ENCODE measurements at regions not wholly inside any gene's neighbourhood (a gene's known extent, or its start where the extent isn't known, plus 50 kb on each side); places are given as distances from the start of the nearest gene placed in this dataset.
A peak's percentile ranks its signal among the peaks of the same experiment; 100 is the strongest.

- DNase-seq = no peak
These were observed 316.8 kb downstream of the PIK3C3 start for GRCh38 chr18:42271647-42272414.

GRCh38 chr18:42274488-42275137 is 319.6 kb downstream of the PIK3C3 start:
- DNase-seq = no peak

GRCh38 chr18:42275138-42275535 is 320.1 kb downstream of the PIK3C3 start:
- no peak for DNase-seq

GRCh38 chr18:42275949-42276730 is 321.1 kb downstream of the PIK3C3 start:
- no peak for DNase-seq

GRCh38 chr18:42281124-42281523 is 326.1 kb downstream of the PIK3C3 start:
- DNase-seq = no peak

- no peak for DNase-seq
These were observed 326.8 kb downstream of the PIK3C3 start for GRCh38 chr18:42281851-42282250.

- no peak for DNase-seq
These were observed 332.0 kb downstream of the PIK3C3 start for GRCh38 chr18:42287047-42287446.

GRCh38 chr18:42288129-42288528 is 333.1 kb downstream of the PIK3C3 start:
- DNase-seq = no peak

- DNase-seq = no peak
These were observed 334.5 kb downstream of the PIK3C3 start for GRCh38 chr18:42289526-42289925.

GRCh38 chr18:42290318-42291307 is 335.6 kb downstream of the PIK3C3 start:
- no peak for DNase-seq

- no peak for DNase-seq
These were observed 337.6 kb downstream of the PIK3C3 start for GRCh38 chr18:42292654-42293053.

- no peak for DNase-seq
These were observed 341.2 kb downstream of the PIK3C3 start for GRCh38 chr18:42296192-42296591.

- DNase-seq = no peak
These were observed 341.7 kb downstream of the PIK3C3 start for GRCh38 chr18:42296723-42297122.

GRCh38 chr18:42298759-42299675 is 344.0 kb downstream of the PIK3C3 start:
- DNase-seq = peak; percentile 59

GRCh38 chr18:42305869-42306593 is 351.0 kb downstream of the PIK3C3 start:
- DNase-seq = no peak

- DNase-seq = no peak
These were observed 351.6 kb downstream of the PIK3C3 start for GRCh38 chr18:42306594-42306980.

- no peak for DNase-seq
These were observed 355.9 kb downstream of the PIK3C3 start for GRCh38 chr18:42310956-42311355.

GRCh38 chr18:42326752-42327151 is 371.7 kb downstream of the PIK3C3 start:
- DNase-seq = no peak

- DNase-seq = no peak
These were observed 373.9 kb downstream of the PIK3C3 start for GRCh38 chr18:42328931-42329330.

- no peak for DNase-seq
These were observed 375.3 kb downstream of the PIK3C3 start for GRCh38 chr18:42330296-42330695.

GRCh38 chr18:42333558-42333957 is 378.5 kb downstream of the PIK3C3 start:
- no peak for DNase-seq

Data from HCEC 1CT (cell line).